ENCODE measurements at regions not wholly inside any gene's neighbourhood (a gene's known extent, or its start where the extent isn't known, plus 50 kb on each side); places are given as distances from the start of the nearest gene placed in this dataset.
"Not testable (repeated sequence)": the region's sequence is repeated elsewhere in the genome, so short reads cannot be mapped to it uniquely, and the experiment has no call there.

DNA sequence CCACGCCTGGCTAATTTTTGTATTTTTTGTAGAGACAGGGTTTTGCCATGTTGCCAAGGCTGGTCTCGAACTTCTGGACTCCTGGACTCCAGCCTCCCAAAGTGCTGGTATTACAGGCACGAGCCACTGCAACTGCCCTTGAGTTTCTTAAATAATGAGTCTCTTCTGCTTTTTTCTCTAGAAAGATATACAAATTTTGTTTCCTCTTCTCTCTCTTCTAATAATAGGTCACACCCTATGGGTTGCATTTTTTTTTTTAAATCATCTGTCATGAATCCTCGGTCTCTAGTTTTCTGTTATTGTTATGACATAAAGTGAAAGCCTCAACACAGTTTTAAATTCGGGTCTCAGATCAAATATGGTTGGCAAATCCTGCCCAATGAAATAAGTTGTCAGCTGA, 111.2 kb downstream of the IL12A start:
- TF ChIP-seq, protein P1, sequence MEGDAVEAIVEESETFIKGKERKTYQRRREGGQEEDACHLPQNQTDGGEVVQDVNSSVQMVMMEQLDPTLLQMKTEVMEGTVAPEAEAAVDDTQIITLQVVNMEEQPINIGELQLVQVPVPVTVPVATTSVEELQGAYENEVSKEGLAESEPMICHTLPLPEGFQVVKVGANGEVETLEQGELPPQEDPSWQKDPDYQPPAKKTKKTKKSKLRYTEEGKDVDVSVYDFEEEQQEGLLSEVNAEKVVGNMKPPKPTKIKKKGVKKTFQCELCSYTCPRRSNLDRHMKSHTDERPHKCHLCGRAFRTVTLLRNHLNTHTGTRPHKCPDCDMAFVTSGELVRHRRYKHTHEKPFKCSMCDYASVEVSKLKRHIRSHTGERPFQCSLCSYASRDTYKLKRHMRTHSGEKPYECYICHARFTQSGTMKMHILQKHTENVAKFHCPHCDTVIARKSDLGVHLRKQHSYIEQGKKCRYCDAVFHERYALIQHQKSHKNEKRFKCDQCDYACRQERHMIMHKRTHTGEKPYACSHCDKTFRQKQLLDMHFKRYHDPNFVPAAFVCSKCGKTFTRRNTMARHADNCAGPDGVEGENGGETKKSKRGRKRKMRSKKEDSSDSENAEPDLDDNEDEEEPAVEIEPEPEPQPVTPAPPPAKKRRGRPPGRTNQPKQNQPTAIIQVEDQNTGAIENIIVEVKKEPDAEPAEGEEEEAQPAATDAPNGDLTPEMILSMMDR (IDR thresholded peaks at IDR 0.05; ENCODE audit: low read depth, low read length), result no peak
- no peak overlapping the region for H3K4me3 ChIP-seq (replicated peaks in 1 of 2; ENCODE audit: low read depth in 2 of 2, low read length in 2 of 2)
- no peak for DNase-seq (ENCODE audit: low read depth in 2 of 2)

DNA sequence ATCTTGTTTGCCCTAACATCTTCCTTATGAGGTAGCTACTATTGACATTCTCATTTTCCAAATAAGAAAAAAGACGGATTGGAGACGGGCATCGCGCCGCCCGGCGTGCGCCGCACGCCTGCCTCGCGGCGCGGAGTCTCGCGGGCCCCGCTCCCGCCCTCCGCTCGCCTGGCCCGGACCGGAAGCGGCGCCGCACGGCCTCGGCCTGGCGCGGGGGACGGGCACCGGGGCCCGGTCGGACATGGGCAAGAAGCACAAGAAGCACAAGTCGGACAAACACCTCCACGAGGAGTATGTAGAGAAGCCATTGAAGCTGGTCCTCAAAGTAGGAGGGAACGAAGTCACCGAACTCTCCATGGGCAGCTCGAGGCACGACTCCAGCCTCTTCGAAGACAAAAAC, 112.0 kb downstream of the IL12A start:
- no peak overlapping the region for H3K4me3 ChIP-seq (replicated peaks in 1 of 2; ENCODE audit: low read depth in 2 of 2, low read length in 2 of 2)

DNA sequence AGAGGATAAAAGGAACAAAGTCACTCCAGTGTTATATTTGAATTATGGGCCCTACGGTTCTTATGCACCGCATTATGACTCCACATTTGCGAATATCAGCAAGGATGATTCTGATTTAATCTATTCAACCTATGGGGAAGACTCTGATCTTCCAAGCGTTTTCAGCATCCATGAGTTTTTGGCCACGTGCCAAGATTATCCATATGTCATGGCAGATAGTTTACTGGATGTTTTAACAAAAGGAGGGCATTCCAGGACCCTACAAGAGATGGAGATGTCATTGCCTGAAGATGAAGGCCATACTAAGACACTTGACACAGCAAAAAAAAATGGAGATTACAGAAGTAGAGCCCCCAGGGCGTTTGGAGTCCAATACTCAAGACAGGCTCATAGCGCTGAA, 113.4 kb downstream of the IL12A start:
- DNase-seq (ENCODE audit: low read depth in 2 of 2); H3K4me3 ChIP-seq (replicated peaks in 1 of 2; ENCODE audit: low read depth in 2 of 2, low read length in 2 of 2): not testable (repeated sequence)

More for the DNA sequence above, 112.0 kb downstream of the IL12A start:
- no peak for DNase-seq (ENCODE audit: low read depth in 2 of 2)
- TF ChIP-seq, protein P1 (IDR thresholded peaks at IDR 0.05; ENCODE audit: low read depth, low read length), result no peak

DNA sequence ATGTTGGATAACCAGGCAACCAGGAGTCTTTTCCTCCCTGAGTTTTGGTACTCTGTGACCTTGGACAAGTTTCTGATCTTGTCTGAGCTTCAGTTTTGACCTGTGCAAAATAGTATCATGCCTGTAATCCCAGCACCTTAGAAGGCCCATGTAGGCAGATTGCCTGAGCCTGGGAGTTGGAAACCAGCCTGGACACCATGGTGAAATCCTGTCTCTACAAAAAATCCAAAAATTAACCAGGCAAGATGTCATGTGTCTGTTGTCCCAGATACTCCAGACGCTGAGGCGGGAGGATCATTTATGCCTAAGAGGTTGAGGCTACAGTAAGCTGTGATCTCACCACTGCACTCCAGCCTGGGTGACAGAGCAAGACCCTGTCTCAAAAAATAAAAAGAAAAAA, 114.8 kb downstream of the IL12A start:
- TF ChIP-seq, protein P1 (IDR thresholded peaks at IDR 0.05; ENCODE audit: low read depth, low read length), result no peak
- no peak overlapping the region for H3K4me3 ChIP-seq (replicated peaks in 1 of 2; ENCODE audit: low read depth in 2 of 2, low read length in 2 of 2)
- no peak for DNase-seq (ENCODE audit: low read depth in 2 of 2)

DNA sequence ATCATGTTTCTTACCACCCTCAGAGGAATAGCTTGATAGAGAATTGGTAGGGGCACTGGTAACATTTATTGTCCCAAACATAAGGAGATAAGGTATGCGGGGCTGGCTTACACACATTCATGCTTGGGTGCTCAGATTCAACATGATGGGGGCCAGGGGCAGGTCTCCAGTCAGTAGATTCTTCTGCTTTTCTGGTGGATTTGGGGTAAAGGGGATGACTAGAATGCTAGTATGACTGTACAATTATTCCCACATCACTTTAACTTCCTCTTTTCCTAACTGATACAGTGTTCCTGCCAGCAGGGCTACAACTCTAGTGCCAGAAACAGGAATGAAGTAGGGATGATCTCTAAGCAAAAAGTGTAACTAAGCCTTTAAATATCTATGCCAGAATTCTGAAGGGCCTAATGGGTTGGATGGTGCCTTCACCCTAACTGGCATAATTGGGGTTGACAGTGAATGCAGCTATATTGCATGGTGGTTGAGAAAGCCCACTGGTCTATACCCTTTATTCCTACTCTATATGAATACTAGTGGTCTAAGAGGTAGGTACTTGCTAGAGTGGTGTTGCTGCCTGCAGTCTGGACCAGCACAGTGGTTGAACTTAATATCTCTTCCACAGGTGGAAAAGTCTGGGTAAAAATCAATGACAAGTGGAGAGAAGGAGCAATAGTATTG, 117.4 kb downstream of the IL12A start:
- DNase-seq (ENCODE audit: low read depth in 2 of 2), result no peak
- TF ChIP-seq, protein P1 (IDR thresholded peaks at IDR 0.05; ENCODE audit: low read depth, low read length), result no peak
- no peak overlapping the region for H3K4me3 ChIP-seq (replicated peaks in 1 of 2; ENCODE audit: low read depth in 2 of 2, low read length in 2 of 2)

DNA sequence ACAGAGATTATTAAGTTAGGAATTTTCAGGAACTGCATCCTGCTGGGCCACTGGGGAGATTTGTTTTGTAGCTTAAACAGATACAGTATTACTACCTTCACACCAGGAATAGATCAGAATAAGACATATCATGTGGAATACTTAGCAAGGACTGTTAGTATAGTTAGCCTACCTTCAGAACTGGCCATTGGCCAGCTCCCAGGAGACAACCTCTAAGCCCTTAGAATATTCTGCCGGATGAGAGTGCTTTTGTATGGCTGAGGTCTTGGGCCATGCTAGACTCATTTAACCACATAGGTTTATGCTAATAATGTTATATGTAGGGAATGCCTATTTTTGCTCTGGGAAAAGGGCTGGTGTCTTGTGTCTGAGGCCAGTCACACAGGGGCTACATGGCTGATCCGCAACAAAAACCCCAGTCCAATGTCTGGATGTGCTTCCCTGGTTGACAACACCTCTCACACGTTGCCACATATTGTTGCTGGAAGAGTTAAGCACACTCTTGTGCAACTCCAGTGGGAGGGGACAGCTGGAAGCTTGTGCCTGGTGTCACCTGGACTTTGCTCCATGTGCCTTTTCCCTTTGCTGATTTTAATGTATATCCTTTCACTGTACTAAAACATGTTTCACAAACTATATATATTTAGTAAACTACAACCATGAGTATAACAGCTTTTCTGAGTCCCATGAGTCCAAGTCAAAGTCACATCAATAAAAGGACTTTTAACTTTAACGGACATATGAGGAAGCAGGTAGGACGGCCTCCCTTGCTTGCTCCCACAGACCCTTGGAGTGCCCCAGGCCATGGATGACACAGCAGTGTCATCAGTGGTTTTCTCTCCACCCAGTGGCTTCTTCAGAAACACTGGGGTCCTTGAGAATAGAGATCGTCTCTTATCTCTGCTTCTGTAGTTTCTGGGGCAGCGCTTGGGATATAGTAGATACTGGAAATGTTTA, 118.0 kb upstream of the C3orf80 start:
- no peak overlapping the region for H3K4me3 ChIP-seq (replicated peaks in 1 of 2; ENCODE audit: low read depth in 2 of 2, low read length in 2 of 2)
- no peak for DNase-seq (ENCODE audit: low read depth in 2 of 2)
- TF ChIP-seq, protein P1 (IDR thresholded peaks at IDR 0.05; ENCODE audit: low read depth, low read length), result no peak

DNA sequence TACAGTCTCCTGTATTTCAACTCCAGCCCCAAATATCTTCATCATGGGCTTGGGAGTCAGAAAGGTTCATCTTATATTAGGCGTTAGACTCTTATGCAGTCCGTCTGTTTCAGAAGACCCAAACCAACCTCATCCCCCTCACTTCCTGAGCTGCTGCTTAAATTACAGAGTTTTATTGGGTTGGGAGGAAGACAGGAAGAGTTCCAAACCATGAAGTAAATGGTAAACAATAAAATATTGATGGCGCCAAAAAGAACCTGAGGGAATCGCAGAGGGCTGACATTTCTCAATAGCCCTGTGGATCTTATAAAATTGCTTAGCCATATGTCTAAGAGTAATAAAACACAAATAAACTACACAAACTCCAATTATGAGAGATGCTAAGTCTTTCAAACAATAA, 116.9 kb upstream of the C3orf80 start:
- TF ChIP-seq, protein P1 (IDR thresholded peaks at IDR 0.05; ENCODE audit: low read depth, low read length), result no peak
- H3K4me3 ChIP-seq (replicated peaks in 1 of 2; ENCODE audit: low read depth in 2 of 2, low read length in 2 of 2), result no peak overlapping the region
- no peak for DNase-seq (ENCODE audit: low read depth in 2 of 2)

All from cardiac fibroblast (primary cell).